Tongue (tissue), 1 donor: ENCODE measurements at regions not wholly inside any gene's neighbourhood (a gene's known extent, or its start where the extent isn't known, plus 50 kb on each side); places are given as distances from the start of the nearest gene placed in this dataset.
A peak's percentile ranks its signal among the peaks of the same experiment; 100 is the strongest.

ENCODE experiments used
- DNase-seq: peaks from one replicate; pipeline ENCODE4 v3.0.0-alpha.2; 2015

- no peak for DNase-seq
Measured at GRCh38 chr13:24008679-24009078, 111.4 kb upstream of the C1QTNF9B start.

GRCh38 chr13:24011266-24011665, 114.0 kb upstream of the C1QTNF9B start:
- no peak for DNase-seq

DNA sequence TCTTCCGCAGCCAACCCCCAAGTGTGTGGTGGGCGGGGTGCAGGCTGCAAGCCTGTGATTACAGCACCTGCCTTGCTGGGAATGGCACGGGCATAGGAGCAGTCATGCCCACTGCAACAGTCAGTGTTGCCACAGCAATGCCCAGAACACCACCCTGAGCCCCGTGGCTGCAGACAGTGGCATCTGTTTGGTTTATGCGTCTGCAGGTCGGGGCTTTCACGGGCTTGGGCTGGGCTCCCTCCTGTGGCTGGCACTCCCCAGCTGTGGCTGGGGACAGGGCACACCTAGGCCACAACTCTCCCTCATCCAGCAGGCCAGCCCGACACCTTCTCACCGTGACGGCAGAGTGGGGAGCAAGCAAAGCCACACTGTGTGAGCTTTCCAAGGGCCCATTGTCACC, 115.3 kb upstream of the C1QTNF9B start:
- DNase-seq: no peak

DNA sequence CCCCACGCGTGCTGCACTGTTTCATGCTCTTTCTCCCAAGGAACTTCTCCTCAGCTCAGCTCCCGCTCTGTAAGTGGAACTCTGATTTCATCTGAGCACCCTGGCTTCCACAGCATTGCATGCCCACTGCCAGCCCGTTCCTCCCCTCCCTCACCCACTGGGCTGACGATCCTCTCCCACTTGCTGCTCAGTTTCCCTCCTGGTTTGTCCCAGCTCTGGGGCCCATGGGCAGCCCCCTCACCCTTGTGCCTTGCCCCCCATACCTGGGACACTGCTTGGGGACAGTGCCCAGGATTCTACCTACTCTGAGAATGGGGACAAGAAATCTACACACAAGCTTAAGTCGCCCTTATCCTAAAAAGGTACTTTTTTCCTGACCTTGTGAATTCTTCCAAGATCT, 115.9 kb upstream of the C1QTNF9B start:
- no peak for DNase-seq

- no peak for DNase-seq
Measured at GRCh38 chr13:24016046-24016445, 118.7 kb upstream of the C1QTNF9B start.

- DNase-seq: no peak
Measured at GRCh38 chr13:24022568-24022967, 125.3 kb upstream of the C1QTNF9B start.

- no peak for DNase-seq
Measured at GRCh38 chr13:24023073-24023472, 125.8 kb upstream of the C1QTNF9B start.

- DNase-seq: no peak
Measured at GRCh38 chr13:24027494-24027893, 130.2 kb upstream of the C1QTNF9B start.

GRCh38 chr13:24032252-24032651, 128.3 kb upstream of the SPATA13 start:
- DNase-seq: no peak

DNA sequence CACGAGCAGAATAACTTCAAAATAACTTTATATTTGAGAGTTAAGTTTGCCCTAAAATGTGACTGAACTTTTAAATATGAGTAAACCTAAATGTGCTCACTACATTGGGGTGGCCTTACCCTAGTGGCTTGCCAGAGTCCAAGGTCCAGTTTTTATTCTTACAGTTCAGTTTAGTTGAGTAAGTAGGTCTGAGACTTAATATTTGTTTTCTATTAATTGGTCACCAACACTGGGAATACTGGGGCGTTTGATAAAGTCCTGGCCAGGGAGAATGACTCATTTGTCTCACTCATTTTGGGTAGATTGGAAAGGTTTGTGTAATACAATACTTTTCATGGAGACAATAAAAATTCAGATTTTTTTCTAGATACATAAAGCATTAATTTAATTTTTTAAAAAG, 127.8 kb upstream of the SPATA13 start:
- DNase-seq: no peak

- DNase-seq: peak; percentile 24
Measured at GRCh38 chr13:24033527-24034302, 126.8 kb upstream of the SPATA13 start.

- no peak for DNase-seq
Measured at GRCh38 chr13:24035411-24035810, 125.1 kb upstream of the SPATA13 start.

GRCh38 chr13:24036115-24036514, 124.4 kb upstream of the SPATA13 start:
- DNase-seq: peak; percentile 48

GRCh38 chr13:24038405-24038804, 122.1 kb upstream of the SPATA13 start:
- DNase-seq: no peak

DNA sequence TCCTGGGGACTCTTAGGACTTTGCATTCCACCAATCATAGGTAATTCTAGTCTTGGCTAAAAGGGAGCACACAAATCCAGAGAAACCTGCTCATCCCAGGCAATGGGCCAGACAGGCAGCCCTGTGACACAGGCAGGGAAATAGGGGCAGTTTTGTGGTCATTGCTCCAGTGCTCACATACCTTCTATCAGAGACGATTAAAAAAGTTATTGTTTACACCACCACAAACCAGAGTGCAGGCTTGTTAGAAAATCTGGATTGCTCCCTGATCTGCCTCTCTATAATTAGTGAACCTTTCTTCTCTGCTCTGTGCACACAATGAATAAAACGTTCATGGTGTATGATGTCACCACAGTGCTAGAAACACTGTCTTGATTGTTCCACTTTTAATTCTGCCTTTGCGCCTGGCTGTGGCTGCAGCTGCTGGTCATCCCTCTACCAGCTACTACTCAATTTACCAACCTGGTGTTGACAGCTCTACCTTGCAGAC, 121.6 kb upstream of the SPATA13 start:
- peak; percentile 68 for DNase-seq

DNA sequence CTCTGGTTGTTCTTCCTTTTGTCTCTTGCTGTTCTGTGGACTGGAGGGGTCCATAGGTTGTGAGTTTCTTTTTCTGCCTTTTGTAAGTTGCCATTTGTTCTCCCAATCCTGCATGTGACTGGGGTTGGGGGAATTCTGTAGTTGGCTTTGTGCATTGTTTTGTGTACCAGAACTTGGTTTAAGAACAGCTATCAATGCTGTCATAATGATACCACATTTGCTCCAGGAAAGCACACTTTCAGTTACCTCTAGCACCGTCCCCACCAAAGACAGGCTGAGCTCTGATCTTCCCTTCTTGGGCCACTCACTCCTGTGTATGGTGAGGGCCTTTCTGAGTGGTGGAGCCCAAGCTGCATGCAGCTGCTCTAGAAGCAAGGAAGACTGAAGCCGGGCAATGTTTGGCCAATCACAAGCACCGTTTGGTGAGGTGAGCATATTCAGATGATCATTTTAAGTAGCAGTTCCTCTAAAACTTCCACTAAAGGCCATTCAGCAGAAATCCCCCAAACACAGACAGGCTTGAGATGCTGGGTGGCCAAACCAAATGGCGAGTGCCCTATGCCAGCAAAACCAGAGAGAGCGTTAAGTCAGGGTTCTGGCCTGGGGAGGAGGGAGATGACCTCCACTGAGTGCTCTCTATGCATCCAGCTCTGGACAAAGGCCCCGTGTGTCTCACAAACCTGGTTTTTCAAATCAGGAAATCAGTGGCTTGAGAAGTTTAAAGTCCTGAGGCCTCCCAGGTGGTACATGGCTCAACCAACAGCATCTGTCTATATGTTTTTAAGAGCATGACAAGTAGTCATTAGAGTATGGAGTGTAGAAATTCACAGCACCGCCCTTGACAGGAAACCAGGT, 120.7 kb upstream of the SPATA13 start:
- DNase-seq: no peak

DNA sequence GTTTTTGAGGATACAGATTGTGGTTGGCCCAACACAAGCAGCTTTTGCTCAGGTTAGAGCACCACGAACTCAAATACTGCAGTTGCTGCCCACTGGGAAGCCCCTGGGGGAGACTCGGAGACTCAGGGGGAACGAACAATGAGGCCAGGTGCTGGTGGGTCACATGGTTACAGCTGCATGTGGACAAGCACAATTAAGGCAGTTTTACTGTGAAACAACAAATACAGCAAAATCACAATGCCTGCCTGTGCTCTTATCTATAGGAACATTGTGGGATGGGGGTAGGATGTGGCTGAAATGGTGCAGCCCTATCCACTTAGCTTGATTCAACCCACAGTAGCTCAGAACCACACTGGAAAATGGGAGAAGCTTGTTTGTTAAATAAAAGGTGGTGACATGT, 119.7 kb upstream of the SPATA13 start:
- DNase-seq: no peak

DNA sequence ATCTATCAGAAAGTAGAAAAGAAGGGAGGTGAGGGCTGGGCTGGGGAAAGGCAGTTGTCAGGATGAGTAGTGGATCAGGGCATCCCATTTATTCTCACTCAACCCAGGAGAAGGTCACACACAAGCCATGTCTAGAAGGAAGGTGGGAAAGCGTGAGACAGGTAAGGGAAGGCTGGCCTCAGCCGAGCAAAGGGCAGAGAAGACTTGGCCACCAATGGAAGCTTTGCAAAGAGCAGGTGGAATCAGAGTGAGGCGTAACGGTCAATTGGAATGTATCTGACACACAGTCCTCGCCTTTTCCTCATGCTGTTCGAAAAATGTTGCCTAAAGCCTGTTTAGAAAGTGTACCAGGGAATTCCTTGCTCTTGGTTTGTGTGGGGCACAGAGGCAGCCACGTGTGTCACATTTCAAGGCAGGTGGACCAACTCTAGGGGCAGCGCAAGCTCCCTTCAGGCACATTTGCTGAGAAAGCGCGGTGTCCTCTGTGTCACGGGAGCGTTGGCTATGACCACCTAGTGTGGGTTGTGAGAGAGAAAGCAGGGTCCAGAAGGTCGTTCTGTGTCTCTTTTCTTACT, 118.8 kb upstream of the SPATA13 start:
- no peak for DNase-seq

DNA sequence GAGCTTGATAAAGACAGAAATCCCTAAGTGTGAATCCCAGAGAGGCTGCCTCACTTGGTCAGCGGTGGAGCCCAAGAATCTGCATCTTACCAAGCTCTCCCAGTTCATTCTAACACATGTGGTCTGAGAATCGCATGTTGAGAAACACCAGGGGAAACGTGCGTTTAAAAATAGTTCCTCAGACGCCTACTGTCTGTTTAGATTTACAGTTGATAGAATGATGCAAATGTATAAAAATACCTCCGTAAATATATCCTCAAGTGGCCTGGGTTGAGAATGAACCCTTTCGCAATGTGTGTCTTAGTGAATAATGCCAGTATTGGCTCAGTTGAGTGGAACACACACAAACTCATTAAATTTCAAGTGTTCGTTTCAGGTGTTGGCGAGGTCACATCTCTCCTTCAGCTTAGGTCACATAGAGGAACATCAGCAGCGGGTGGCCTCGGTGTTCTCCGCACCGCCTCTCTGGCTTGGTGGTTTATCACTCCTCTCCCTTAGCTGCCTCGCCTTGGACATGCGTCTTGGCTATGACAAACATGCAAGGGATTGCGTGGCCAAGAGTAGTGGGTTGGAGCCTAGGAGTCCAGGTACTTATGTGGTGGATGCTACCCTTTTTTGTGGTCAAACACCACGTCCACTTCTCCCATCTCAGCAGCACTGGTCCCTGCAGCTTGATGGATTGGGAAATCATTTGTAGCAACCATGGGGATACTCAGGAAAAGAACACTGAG, 117.6 kb upstream of the SPATA13 start:
- DNase-seq: no peak

DNA sequence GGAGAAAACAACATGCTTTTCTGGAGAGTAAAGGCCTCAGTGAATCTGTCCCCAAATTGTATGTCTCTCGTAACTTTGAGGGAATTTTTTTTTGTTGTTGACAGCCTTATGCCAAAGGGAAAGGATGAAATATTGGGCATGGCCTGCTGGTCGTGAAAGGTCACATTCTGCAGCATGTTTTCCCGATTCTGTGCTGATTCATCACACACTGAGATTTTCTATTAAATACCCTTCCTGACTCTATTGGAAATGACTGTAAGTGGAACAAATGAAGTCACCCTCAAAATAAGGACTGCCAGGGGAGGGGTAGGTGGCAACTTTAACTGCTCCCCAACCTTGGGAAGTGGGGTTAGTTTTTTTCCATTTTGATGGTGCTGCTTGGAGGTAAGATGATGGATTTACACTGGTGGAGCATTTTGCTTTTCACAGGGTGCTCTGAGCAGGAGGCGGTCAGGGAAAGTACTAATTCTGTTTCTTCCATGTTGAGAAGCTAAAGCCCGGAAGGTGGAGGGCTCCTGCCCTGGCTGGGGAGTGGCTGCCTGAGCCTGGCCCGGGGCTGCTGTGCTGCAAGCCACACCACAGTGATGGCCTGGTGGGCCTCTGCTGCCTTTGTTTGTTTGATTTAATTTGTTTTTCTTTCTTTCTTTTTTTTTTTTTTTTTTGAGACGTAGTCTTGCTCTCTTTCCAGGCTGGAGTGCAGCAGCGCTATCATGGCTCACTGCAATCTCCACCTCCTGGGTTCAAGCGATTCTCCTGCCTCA, 116.8 kb upstream of the SPATA13 start:
- no peak for DNase-seq

- DNase-seq: no peak
Measured at GRCh38 chr13:24045597-24045996, 114.9 kb upstream of the SPATA13 start.

GRCh38 chr13:24050292-24050711, 110.2 kb upstream of the SPATA13 start:
- peak; percentile 41 for DNase-seq
